ENCODE measurements at regions not wholly inside any gene's neighbourhood (a gene's known extent, or its start where the extent isn't known, plus 50 kb on each side); places are given as distances from the start of the nearest gene placed in this dataset.

- TF ChIP-seq RCOR1 (IDR thresholded peaks at IDR 0.05; ENCODE audit: low read depth, low read length) (no peak), EP300 (IDR thresholded peaks at IDR 0.05) (no peak), EHF (CRISPR knock-in tag; IDR thresholded peaks at IDR 0.05) (no peak), MAFK (IDR thresholded peaks at IDR 0.05; ENCODE audit: partially characterized antibody) (no peak), PHF8 (IDR thresholded peaks at IDR 0.05; ENCODE audit: borderline replicate concordance, low read depth) (no peak), REST (IDR thresholded peaks at IDR 0.05) (no peak), MAZ (IDR thresholded peaks at IDR 0.05; ENCODE audit: borderline replicate concordance, low read depth, low read length) (no peak), POLR2A (IDR thresholded peaks at IDR 0.05; ENCODE audit: low read length) (no peak), ESRRA (IDR thresholded peaks at IDR 0.05; ENCODE audit: borderline replicate concordance, low read length) (no peak), HOXA7 (CRISPR knock-in tag; IDR thresholded peaks at IDR 0.05) (no peak)
- TF ChIP-seq, protein P1, sequence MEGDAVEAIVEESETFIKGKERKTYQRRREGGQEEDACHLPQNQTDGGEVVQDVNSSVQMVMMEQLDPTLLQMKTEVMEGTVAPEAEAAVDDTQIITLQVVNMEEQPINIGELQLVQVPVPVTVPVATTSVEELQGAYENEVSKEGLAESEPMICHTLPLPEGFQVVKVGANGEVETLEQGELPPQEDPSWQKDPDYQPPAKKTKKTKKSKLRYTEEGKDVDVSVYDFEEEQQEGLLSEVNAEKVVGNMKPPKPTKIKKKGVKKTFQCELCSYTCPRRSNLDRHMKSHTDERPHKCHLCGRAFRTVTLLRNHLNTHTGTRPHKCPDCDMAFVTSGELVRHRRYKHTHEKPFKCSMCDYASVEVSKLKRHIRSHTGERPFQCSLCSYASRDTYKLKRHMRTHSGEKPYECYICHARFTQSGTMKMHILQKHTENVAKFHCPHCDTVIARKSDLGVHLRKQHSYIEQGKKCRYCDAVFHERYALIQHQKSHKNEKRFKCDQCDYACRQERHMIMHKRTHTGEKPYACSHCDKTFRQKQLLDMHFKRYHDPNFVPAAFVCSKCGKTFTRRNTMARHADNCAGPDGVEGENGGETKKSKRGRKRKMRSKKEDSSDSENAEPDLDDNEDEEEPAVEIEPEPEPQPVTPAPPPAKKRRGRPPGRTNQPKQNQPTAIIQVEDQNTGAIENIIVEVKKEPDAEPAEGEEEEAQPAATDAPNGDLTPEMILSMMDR (IDR thresholded peaks at IDR 0.05): no peak
Observed at GRCh38 chr5:128773378-128773777, 191.9 kb upstream of the SLC27A6 start.
